ENCODE measurements at regions not wholly inside any gene's neighbourhood (a gene's known extent, or its start where the extent isn't known, plus 50 kb on each side); places are given as distances from the start of the nearest gene placed in this dataset.

GRCh38 chr22:48660790-48661740 is 1166.6 kb downstream of the BRD1 start:
- DNase-seq (ENCODE audit: extremely low read depth, low read depth), result no peak
- no peak for TF ChIP-seq CTCF (IDR thresholded peaks at IDR 0.05; ENCODE audit: low read depth, low read length, missing control alignments)
- no peak overlapping the region for H3K4me3 ChIP-seq (replicated peaks; ENCODE audit: low read depth, low read length)

- H3K4me3 ChIP-seq (replicated peaks; ENCODE audit: low read depth, low read length), result no peak overlapping the region
- DNase-seq (ENCODE audit: extremely low read depth, low read depth), result no peak
- no peak for TF ChIP-seq CTCF (IDR thresholded peaks at IDR 0.05; ENCODE audit: low read depth, low read length, missing control alignments)
These were observed 1167.4 kb downstream of the BRD1 start for GRCh38 chr22:48660104-48660789.

- no peak for DNase-seq (ENCODE audit: extremely low read depth, low read depth)
- no peak overlapping the region for H3K4me3 ChIP-seq (replicated peaks; ENCODE audit: low read depth, low read length)
- no peak for TF ChIP-seq CTCF (IDR thresholded peaks at IDR 0.05; ENCODE audit: low read depth, low read length, missing control alignments)
These were observed 1168.2 kb downstream of the BRD1 start for GRCh38 chr22:48659404-48659996.

GRCh38 chr22:48658871-48659270 is 1168.8 kb downstream of the BRD1 start:
- H3K4me3 ChIP-seq (replicated peaks; ENCODE audit: low read depth, low read length), result no peak overlapping the region
- no peak for TF ChIP-seq CTCF (IDR thresholded peaks at IDR 0.05; ENCODE audit: low read depth, low read length, missing control alignments)
- no peak for DNase-seq (ENCODE audit: extremely low read depth, low read depth)

- no peak overlapping the region for H3K4me3 ChIP-seq (replicated peaks; ENCODE audit: low read depth, low read length)
- DNase-seq (ENCODE audit: extremely low read depth, low read depth), result no peak
- TF ChIP-seq CTCF (IDR thresholded peaks at IDR 0.05; ENCODE audit: low read depth, low read length, missing control alignments), result no peak
These were observed 1169.4 kb downstream of the BRD1 start for GRCh38 chr22:48658246-48658645.

- no peak for TF ChIP-seq CTCF (IDR thresholded peaks at IDR 0.05; ENCODE audit: low read depth, low read length, missing control alignments)
- H3K4me3 ChIP-seq (replicated peaks; ENCODE audit: low read depth, low read length), result no peak overlapping the region
- DNase-seq (ENCODE audit: extremely low read depth, low read depth), result no peak
These were observed 1173.2 kb downstream of the BRD1 start for GRCh38 chr22:48654492-48654891.
